Activated T-cell treated with anti-CD3 and anti-CD28 coated beads for 1 hour (primary cell): ENCODE measurements at regions not wholly inside any gene's neighbourhood (a gene's known extent, or its start where the extent isn't known, plus 50 kb on each side); places are given as distances from the start of the nearest gene placed in this dataset.
"Not testable (repeated sequence)": the region's sequence is repeated elsewhere in the genome, so short reads cannot be mapped to it uniquely, and the experiment has no call there.

ENCODE experiments used
- DNase-seq: peaks from one replicate; pipeline ENCODE4 v3.0.0-alpha.2; 2020; ENCODE audit warnings: low read depth

GRCh38 chr14:81584495-81584894 is 50.8 kb upstream of the SEL1L start:
- no peak for DNase-seq

- no peak for DNase-seq
Measured at GRCh38 chr14:81589381-81590065, 55.9 kb upstream of the SEL1L start.

GRCh38 chr14:81591266-81591665 is 57.6 kb upstream of the SEL1L start:
- DNase-seq: no peak

- no peak for DNase-seq
Measured at GRCh38 chr14:81594012-81594411, 60.4 kb upstream of the SEL1L start.

- DNase-seq: no peak
Measured at GRCh38 chr14:81605660-81606059, 72.0 kb upstream of the SEL1L start.

GRCh38 chr14:81613341-81614045 is 79.8 kb upstream of the SEL1L start:
- no peak for DNase-seq

GRCh38 chr14:81614302-81614701 is 80.6 kb upstream of the SEL1L start:
- DNase-seq: not testable (repeated sequence)

- DNase-seq: no peak
Measured at GRCh38 chr14:81618695-81619094, 85.0 kb upstream of the SEL1L start.

GRCh38 chr14:81619816-81620215 is 86.2 kb upstream of the SEL1L start:
- DNase-seq: no peak

- not testable (repeated sequence) for DNase-seq
Measured at GRCh38 chr14:81623771-81624396, 90.2 kb upstream of the SEL1L start.

GRCh38 chr14:81625343-81625742 is 91.7 kb upstream of the SEL1L start:
- no peak for DNase-seq

- DNase-seq: no peak
Measured at GRCh38 chr14:81632157-81632556, 98.5 kb upstream of the SEL1L start.

GRCh38 chr14:81633496-81633895 is 99.8 kb upstream of the SEL1L start:
- no peak for DNase-seq

GRCh38 chr14:81637639-81638038 is 104.0 kb upstream of the SEL1L start:
- no peak for DNase-seq

GRCh38 chr14:81638656-81639280 is 105.1 kb upstream of the SEL1L start:
- no peak for DNase-seq

GRCh38 chr14:81653626-81654025 is 120.0 kb upstream of the SEL1L start:
- no peak for DNase-seq

GRCh38 chr14:81655423-81656314 is 122.0 kb upstream of the SEL1L start:
- no peak for DNase-seq

- DNase-seq: no peak
Measured at GRCh38 chr14:81656811-81657210, 123.2 kb upstream of the SEL1L start.

GRCh38 chr14:81662066-81662465 is 128.4 kb upstream of the SEL1L start:
- no peak for DNase-seq

GRCh38 chr14:81662570-81663197 is 129.0 kb upstream of the SEL1L start:
- DNase-seq: no peak

- no peak for DNase-seq
Measured at GRCh38 chr14:81668626-81669274, 135.1 kb upstream of the SEL1L start.
